ENCODE measurements at regions not wholly inside any gene's neighbourhood (a gene's known extent, or its start where the extent isn't known, plus 50 kb on each side); places are given as distances from the start of the nearest gene placed in this dataset.

GRCh38 chr15:20349774-20350498 is 191.7 kb downstream of the GOLGA6L6 start:
- POLR2A ChIA-PET: no interaction called here
- Mint-ChIP-seq H3K4me1 (no peaks in the 10 kb centered on the region), H3K9me3 (peaks cover 32% of the 10 kb centered on the region), H3K27ac (no peak overlapping the region), H3K4me3 (no peak overlapping the region), H3K27me3 (ENCODE audit: low read depth) (peaks cover 22% of the 10 kb centered on the region), H3K36me3 (no peaks in the 10 kb centered on the region; the same call in none of the 2 replicates)
- DNase-seq (ENCODE audit: low spot score) (peak; percentile 7), ATAC-seq (no peak)
- TF ChIP-seq, protein P1, sequence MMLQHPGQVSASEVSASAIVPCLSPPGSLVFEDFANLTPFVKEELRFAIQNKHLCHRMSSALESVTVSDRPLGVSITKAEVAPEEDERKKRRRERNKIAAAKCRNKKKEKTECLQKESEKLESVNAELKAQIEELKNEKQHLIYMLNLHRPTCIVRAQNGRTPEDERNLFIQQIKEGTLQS (CRISPR knock-in tag; conservative IDR thresholded peaks at IDR 0.05): no peak
- no peak for TF ChIP-seq ELF4 (CRISPR knock-in tag; IDR thresholded peaks at IDR 0.05; ENCODE audit: low read depth)
- TF ChIP-seq ZMAT4 (CRISPR knock-in tag; IDR thresholded peaks at IDR 0.05): no peak
- TF ChIP-seq ZNF671 (CRISPR knock-in tag; IDR thresholded peaks at IDR 0.05): no peak
- CTCF ChIA-PET: no interaction called here

GRCh38 chr15:20348900-20349773 is 192.5 kb downstream of the GOLGA6L6 start:
- no peak overlapping the region for H3K27ac Mint-ChIP-seq
- H3K4me3 Mint-ChIP-seq: no peak overlapping the region
- DNase-seq (ENCODE audit: low spot score) (peak; percentile 10), ATAC-seq (no peak)
- peaks cover 22% of the 10 kb centered on the region for H3K27me3 Mint-ChIP-seq (ENCODE audit: low read depth)
- no peaks in the 10 kb centered on the region for H3K4me1 Mint-ChIP-seq
- CTCF ChIA-PET: no interaction called here
- peaks cover 32% of the 10 kb centered on the region for H3K9me3 Mint-ChIP-seq
- POLR2A ChIA-PET: no interaction called here
- no peaks in the 10 kb centered on the region; the same call in none of the 2 replicates for H3K36me3 Mint-ChIP-seq
- TF ChIP-seq MXD4 (CRISPR knock-in tag; IDR thresholded peaks at IDR 0.05; ENCODE audit: borderline replicate concordance) (no peak), PRDM15 (CRISPR knock-in tag; IDR thresholded peaks at IDR 0.05) (no peak), USF1 (CRISPR knock-in tag; IDR thresholded peaks at IDR 0.05) (no peak), TP53 (CRISPR knock-in tag; IDR thresholded peaks at IDR 0.05) (no peak), ZNF232 (CRISPR knock-in tag; IDR thresholded peaks at IDR 0.05) (no peak), ZNF281 (CRISPR knock-in tag; IDR thresholded peaks at IDR 0.05) (no peak), KAT7 (CRISPR knock-in tag; IDR thresholded peaks at IDR 0.05; ENCODE audit: borderline replicate concordance) (no peak), ZMAT4 (CRISPR knock-in tag; IDR thresholded peaks at IDR 0.05) (no peak)
- TF ChIP-seq, protein P2, sequence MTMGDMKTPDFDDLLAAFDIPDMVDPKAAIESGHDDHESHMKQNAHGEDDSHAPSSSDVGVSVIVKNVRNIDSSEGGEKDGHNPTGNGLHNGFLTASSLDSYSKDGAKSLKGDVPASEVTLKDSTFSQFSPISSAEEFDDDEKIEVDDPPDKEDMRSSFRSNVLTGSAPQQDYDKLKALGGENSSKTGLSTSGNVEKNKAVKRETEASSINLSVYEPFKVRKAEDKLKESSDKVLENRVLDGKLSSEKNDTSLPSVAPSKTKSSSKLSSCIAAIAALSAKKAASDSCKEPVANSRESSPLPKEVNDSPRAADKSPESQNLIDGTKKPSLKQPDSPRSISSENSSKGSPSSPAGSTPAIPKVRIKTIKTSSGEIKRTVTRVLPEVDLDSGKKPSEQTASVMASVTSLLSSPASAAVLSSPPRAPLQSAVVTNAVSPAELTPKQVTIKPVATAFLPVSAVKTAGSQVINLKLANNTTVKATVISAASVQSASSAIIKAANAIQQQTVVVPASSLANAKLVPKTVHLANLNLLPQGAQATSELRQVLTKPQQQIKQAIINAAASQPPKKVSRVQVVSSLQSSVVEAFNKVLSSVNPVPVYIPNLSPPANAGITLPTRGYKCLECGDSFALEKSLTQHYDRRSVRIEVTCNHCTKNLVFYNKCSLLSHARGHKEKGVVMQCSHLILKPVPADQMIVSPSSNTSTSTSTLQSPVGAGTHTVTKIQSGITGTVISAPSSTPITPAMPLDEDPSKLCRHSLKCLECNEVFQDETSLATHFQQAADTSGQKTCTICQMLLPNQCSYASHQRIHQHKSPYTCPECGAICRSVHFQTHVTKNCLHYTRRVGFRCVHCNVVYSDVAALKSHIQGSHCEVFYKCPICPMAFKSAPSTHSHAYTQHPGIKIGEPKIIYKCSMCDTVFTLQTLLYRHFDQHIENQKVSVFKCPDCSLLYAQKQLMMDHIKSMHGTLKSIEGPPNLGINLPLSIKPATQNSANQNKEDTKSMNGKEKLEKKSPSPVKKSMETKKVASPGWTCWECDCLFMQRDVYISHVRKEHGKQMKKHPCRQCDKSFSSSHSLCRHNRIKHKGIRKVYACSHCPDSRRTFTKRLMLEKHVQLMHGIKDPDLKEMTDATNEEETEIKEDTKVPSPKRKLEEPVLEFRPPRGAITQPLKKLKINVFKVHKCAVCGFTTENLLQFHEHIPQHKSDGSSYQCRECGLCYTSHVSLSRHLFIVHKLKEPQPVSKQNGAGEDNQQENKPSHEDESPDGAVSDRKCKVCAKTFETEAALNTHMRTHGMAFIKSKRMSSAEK (CRISPR knock-in tag; IDR thresholded peaks at IDR 0.05; ENCODE audit: borderline replicate concordance): no peak
- TF ChIP-seq, protein P3, sequence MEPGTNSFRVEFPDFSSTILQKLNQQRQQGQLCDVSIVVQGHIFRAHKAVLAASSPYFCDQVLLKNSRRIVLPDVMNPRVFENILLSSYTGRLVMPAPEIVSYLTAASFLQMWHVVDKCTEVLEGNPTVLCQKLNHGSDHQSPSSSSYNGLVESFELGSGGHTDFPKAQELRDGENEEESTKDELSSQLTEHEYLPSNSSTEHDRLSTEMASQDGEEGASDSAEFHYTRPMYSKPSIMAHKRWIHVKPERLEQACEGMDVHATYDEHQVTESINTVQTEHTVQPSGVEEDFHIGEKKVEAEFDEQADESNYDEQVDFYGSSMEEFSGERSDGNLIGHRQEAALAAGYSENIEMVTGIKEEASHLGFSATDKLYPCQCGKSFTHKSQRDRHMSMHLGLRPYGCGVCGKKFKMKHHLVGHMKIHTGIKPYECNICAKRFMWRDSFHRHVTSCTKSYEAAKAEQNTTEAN (CRISPR knock-in tag; IDR thresholded peaks at IDR 0.05): no peak
- TF ChIP-seq, protein P4, sequence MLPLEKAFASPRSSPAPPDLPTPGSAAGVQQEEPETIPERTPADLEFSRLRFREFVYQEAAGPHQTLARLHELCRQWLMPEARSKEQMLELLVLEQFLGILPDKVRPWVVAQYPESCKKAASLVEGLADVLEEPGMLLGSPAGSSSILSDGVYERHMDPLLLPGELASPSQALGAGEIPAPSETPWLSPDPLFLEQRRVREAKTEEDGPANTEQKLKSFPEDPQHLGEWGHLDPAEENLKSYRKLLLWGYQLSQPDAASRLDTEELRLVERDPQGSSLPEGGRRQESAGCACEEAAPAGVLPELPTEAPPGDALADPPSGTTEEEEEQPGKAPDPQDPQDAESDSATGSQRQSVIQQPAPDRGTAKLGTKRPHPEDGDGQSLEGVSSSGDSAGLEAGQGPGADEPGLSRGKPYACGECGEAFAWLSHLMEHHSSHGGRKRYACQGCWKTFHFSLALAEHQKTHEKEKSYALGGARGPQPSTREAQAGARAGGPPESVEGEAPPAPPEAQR (CRISPR knock-in tag; IDR thresholded peaks at IDR 0.05): no peak
